ENCODE measurements at regions not wholly inside any gene's neighbourhood (a gene's known extent, or its start where the extent isn't known, plus 50 kb on each side); places are given as distances from the start of the nearest gene placed in this dataset.

DNA sequence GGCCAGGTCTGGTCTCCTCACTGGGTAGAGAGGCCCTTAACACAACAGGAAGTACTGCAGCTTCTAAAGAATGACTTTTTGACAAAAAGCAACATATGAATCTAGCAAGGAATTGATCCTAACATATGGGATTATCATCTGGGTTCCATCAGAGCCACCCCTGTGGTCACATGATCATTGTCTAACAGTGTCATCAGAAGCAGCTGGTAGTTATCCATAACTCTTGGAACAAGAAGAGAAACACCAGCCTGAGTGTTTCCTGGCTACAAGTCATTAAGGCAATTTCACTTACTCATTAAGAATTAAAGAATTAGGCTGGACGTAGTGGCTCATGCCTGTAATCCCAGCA lies 219.3 kb upstream of the ARID1B start:
- no peak for TF ChIP-seq POLR2A (IDR thresholded peaks at IDR 0.05; ENCODE audit: low read depth)
- TF ChIP-seq, protein P1, sequence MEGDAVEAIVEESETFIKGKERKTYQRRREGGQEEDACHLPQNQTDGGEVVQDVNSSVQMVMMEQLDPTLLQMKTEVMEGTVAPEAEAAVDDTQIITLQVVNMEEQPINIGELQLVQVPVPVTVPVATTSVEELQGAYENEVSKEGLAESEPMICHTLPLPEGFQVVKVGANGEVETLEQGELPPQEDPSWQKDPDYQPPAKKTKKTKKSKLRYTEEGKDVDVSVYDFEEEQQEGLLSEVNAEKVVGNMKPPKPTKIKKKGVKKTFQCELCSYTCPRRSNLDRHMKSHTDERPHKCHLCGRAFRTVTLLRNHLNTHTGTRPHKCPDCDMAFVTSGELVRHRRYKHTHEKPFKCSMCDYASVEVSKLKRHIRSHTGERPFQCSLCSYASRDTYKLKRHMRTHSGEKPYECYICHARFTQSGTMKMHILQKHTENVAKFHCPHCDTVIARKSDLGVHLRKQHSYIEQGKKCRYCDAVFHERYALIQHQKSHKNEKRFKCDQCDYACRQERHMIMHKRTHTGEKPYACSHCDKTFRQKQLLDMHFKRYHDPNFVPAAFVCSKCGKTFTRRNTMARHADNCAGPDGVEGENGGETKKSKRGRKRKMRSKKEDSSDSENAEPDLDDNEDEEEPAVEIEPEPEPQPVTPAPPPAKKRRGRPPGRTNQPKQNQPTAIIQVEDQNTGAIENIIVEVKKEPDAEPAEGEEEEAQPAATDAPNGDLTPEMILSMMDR (IDR thresholded peaks at IDR 0.05): no peak
- no peak for TF ChIP-seq POLR2AphosphoS5 (IDR thresholded peaks at IDR 0.05)
- no peak for TF ChIP-seq EP300 (IDR thresholded peaks at IDR 0.05)
- H3K27ac ChIP-seq (replicated peaks in 1 of 4): no peak overlapping the region
- H3K4me3 ChIP-seq: no peak overlapping the region
- intact Hi-C loops (cut with DNase I): no loop called here
- WGBS: 69% methylated on average over 1 of the region's 1 CpG
- no peak for DNase-seq (ENCODE audit: extremely low spot score)
- no peaks in the 10 kb centered on the region for H3K27me3 ChIP-seq
- H3K36me3 ChIP-seq: no peaks in the 10 kb centered on the region
- H3K4me1 ChIP-seq: peaks cover 0 to 10% (median 8%) of the 10 kb centered on the region in 4 donors
- no peaks in the 10 kb centered on the region for H3K9me3 ChIP-seq

GRCh38 chr6:156557251-156557910 lies 219.8 kb upstream of the ARID1B start:
- no peak overlapping the region for H3K27ac ChIP-seq (replicated peaks in 1 of 4)
- no peaks in the 10 kb centered on the region for H3K27me3 ChIP-seq
- no peak overlapping the region for H3K4me3 ChIP-seq
- WGBS: 42% methylated on average over 10 of the region's 11 CpGs
- peaks cover 0 to 10% (median 8%) of the 10 kb centered on the region in 4 donors for H3K4me1 ChIP-seq
- no peak for DNase-seq (ENCODE audit: extremely low spot score)
- H3K36me3 ChIP-seq: no peaks in the 10 kb centered on the region
- intact Hi-C loops (cut with DNase I): no loop called here
- no peak for TF ChIP-seq POLR2AphosphoS5 (IDR thresholded peaks at IDR 0.05)
- no peak for TF ChIP-seq EP300 (IDR thresholded peaks at IDR 0.05)
- no peaks in the 10 kb centered on the region for H3K9me3 ChIP-seq

GRCh38 chr6:156556811-156557210 lies 220.4 kb upstream of the ARID1B start:
- H3K27me3 ChIP-seq: no peaks in the 10 kb centered on the region
- H3K4me3 ChIP-seq: no peak overlapping the region
- DNase-seq (ENCODE audit: extremely low spot score): no peak
- H3K36me3 ChIP-seq: no peaks in the 10 kb centered on the region
- H3K4me1 ChIP-seq: peaks cover 0 to 10% (median 8%) of the 10 kb centered on the region in 4 donors
- H3K9me3 ChIP-seq: no peaks in the 10 kb centered on the region
- WGBS: 90% methylated on average over 5 of the region's 5 CpGs
- H3K27ac ChIP-seq (replicated peaks in 1 of 4): no peak overlapping the region
- TF ChIP-seq POLR2AphosphoS5 (IDR thresholded peaks at IDR 0.05) (no peak), POLR2A (IDR thresholded peaks at IDR 0.05; ENCODE audit: low read depth) (no peak), EP300 (IDR thresholded peaks at IDR 0.05) (no peak)
- TF ChIP-seq, protein P1 (IDR thresholded peaks at IDR 0.05): no peak
- intact Hi-C loops (cut with DNase I): no loop called here

DNA sequence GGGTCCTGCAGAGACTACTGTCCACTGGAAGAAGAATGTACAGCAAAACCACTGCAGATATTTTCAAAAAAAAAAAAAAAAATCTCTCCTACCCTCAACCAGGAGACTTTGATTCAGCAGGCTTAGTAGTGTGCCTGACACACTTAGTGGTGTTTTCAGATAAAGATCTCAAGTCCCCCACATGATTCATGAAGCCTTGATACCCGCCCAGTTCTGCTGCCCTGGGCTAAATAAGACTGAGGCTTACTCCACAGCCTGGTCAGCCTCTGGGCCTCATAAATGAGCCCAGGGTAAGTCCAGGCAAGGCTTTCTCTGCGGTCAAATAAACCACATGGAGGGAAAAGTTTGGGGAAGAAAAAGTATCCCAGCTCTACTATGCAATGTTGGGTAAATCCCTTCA lies 222.1 kb upstream of the ARID1B start:
- peaks cover 0 to 10% (median 8%) of the 10 kb centered on the region in 4 donors for H3K4me1 ChIP-seq
- TF ChIP-seq, protein P1 (IDR thresholded peaks at IDR 0.05): no peak
- TF ChIP-seq POLR2AphosphoS5 (IDR thresholded peaks at IDR 0.05) (no peak), EP300 (IDR thresholded peaks at IDR 0.05) (no peak), POLR2A (IDR thresholded peaks at IDR 0.05; ENCODE audit: low read depth) (no peak)
- H3K4me3 ChIP-seq: no peak overlapping the region
- DNase-seq (ENCODE audit: extremely low spot score): no peak
- intact Hi-C loops (cut with DNase I): no loop called here
- H3K9me3 ChIP-seq: no peaks in the 10 kb centered on the region
- H3K27ac ChIP-seq (replicated peaks in 1 of 4): no peak overlapping the region
- 78% methylated on average over 2 of the region's 2 CpGs for WGBS
- H3K27me3 ChIP-seq: no peaks in the 10 kb centered on the region
- no peaks in the 10 kb centered on the region for H3K36me3 ChIP-seq

DNA sequence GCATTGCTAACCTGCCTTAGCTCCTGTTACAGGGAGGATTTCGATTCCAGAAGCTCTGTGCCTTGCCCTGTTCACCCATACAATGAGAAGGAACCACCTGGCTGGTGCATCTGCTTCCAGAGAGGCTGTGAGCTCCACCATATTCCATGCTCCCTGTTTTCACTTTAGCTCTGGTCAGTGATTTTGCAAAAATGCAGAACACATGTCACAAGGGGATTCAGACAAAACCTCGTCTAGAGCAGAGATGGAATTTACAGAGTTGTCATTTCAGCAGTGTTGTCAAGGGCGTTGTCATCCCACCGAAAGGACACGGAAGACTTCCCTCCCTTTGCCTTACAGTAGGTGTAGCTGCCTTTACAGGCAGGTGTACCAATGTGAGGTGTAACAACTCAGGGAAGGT lies 223.0 kb upstream of the ARID1B start:
- no peak for DNase-seq (ENCODE audit: extremely low spot score)
- H3K27ac ChIP-seq (replicated peaks in 1 of 4): no peak overlapping the region
- TF ChIP-seq EP300 (IDR thresholded peaks at IDR 0.05): no peak
- TF ChIP-seq, protein P1 (IDR thresholded peaks at IDR 0.05): no peak
- WGBS: 76% methylated on average over 5 of the region's 5 CpGs
- H3K27me3 ChIP-seq: no peaks in the 10 kb centered on the region
- H3K4me1 ChIP-seq: peaks cover 0 to 10% (median 8%) of the 10 kb centered on the region in 4 donors
- H3K9me3 ChIP-seq: no peaks in the 10 kb centered on the region
- no peaks in the 10 kb centered on the region for H3K36me3 ChIP-seq
- H3K4me3 ChIP-seq: no peak overlapping the region
- intact Hi-C loops (cut with DNase I): no loop called here

All from esophagus muscularis mucosa (tissue), 4 donors.